NCI-H1930 (cell line): ENCODE measurements at regions not wholly inside any gene's neighbourhood (a gene's known extent, or its start where the extent isn't known, plus 50 kb on each side); places are given as distances from the start of the nearest gene placed in this dataset.

Experiments
- DNase-seq, 2 experiments: peaks; one replicate each; lab custom pipeline; 2025; lab: John Stamatoyannopoulos, UW

DNA sequence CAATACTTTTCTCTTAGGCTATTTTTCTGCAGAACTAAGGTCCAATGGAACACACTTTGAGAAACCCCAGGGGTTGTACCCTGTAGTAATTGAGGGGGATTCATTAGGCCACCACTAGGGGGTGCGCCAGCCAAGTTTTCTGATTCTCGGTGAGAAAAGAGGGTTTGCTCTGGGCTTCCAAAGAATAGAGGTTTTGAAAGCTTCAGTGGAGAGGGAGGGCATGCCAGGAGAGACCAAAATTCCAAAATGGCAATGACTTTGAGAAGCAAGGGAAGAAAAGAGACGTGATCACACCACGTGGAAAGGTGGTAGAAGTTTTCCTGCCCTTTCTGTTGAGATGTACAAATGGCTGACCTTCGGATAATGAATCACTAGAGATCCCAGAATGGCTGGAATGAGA lies 323.3 kb downstream of the RPS6KC1 start:
- DNase-seq, result peak; percentile 23 to 48

DNA sequence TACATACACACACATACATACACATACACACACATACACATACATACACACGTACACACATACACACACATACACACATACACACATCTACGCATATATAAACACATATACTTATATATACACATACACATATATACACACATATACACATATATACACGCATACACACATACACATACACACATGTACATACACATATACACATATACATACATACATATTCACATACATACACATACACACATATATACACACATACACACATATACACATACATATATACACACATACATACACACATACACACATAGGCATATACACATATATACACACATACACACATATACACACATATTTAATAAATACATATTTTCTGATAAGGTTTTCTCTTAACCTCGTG lies 324.0 kb downstream of the RPS6KC1 start:
- DNase-seq, result no peak

DNA sequence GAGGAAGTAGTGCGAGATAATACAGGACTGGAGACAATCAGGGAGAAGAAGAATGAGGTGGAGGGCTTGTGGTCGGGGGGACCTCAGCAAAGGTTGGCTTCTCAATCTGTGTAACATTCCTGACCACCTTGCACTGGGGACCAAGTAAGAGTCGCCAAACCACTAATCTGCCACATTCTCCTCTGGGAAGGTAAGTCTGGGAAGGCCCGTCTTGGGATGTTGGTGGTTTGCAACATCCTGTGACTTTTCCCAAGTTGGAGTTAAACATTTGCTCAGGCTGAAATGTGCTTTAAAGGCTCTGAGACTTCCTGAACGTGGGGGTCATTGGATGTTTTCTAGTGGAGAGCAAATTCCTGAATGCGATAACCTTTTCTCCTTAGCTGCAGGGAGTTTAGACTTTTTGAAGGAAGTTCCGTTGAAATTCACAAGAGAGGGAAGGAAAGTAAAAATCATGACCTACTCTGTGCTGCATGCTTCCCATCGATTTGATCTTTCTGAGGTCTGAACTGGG lies 325.9 kb downstream of the RPS6KC1 start:
- DNase-seq, result no peak

DNA sequence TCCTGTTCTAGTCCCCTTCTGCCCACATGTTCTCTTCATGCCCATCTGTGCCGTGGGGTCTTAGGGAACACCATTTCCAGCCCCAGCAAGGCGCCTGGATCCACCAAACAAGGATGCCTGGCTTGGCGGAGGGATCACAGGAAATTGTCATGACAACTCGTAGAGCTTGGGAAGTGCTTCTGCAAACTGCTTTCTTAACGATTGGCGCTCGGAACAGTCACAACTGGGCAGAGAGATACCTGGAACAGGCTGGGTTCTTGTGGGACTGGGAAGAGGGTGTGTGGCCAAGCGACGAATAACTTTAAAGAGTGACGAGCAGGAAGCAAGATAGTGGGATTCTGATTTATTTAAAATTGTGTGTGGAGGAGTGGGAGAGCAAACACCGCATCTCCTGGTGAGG lies 329.8 kb downstream of the RPS6KC1 start:
- no peak for DNase-seq

GRCh38 chr1:213381572-213382084 lies 330.6 kb downstream of the RPS6KC1 start:
- no peak for DNase-seq

DNA sequence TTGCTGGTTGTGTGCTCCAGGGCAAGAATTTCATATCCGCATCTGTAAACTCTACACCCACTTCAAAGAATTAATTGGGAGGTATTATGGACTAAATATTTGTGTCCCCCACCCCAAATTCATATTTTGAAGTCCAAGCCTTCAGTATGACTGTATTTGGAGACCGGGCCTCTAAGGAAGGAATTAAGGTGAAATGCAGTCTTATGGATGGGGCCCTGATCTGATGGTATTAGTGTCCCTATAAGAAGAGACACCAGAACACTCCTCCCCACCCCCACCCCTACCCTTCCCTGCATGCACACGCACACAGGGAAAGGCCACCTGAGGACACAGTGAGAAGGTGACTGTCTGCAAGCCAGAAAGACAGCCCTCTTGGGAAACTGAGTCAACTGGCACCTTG lies 332.4 kb downstream of the RPS6KC1 start:
- DNase-seq, result no peak

- DNase-seq, result no peak
Observed at GRCh38 chr1:213385201-213385600, 334.2 kb downstream of the RPS6KC1 start.

DNA sequence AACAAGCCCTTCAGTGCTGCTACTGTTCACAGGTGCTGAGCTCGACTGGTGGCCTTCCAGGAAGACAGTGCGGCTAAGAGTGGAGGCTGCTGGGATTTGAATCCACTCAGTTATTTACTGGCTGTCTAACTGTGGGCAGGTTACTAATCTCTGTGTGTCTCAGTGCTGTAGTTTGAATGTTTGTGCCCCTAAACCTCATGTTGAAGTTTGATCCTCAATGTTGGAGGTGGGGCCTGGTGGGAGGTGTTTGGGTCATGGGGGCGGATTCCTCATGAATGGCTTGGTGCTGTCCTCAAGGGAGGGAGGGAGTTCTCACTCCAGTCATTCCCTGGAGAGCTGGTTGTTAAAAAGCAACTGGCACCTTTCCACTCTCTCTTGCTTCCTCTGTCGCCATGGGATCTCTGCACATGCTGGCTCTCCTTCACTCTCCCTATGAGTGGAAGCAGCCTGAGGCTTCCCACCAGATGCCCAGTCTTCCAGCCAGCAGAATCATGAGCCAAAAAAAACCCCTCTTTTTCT lies 334.8 kb downstream of the RPS6KC1 start:
- DNase-seq, result no peak

DNA sequence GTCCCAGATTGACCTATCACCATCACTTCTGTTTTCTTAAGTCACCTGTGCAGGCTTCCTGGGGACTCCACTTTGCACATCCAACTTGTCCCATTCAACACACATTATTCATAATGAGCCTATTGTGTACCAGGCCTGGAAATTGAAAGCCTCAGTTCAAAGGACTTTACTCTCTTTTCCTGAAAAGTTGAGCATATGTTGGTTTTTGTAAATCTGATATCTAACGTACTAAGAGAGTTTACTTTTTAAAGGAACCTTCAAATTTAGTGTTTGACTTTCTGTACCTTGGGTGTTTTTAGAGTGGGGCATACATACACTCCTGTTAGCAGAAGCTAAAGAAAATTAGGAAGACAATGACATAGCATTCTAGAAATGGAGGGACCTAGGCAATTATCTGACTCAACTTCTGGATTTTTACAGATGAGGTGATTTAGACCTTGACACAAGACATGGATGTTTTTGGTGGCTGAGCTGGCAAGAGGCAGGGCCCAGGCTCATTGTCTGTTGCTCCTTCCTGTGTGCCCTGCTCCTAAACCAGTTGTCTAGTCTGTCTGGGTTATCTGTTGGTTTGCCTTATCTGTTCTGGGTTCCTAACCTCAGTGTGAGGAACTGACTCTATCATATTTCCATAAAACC lies 336.5 kb downstream of the RPS6KC1 start:
- DNase-seq, result no peak

- no peak for DNase-seq
Observed at GRCh38 chr1:213388199-213388598, 337.2 kb downstream of the RPS6KC1 start.

DNA sequence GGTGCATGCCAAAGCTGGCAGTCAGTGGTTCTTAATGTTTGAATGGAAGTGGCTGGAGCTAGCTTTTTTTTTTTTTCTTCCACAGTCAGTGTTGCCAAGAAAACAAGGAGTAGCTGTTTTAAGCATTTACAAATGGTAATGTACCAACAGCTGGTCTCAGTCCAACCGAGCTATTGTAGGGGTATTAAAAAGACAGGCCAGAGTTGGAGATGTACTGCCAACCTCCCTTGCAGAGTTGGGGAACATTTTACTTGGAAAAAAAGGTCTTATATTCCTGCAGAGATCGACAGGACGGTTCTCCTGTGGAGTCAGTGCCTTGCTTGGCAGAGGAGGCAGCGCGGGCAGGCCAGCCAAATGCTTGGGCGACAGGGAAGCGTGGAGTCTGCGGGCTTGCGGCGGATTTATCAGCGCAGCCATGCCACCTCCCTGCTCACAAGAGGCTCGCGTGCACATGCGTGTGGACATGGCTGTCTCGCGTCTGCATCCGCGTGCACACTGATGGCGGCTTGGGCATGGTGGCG lies 338.1 kb downstream of the RPS6KC1 start:
- no peak for DNase-seq

DNA sequence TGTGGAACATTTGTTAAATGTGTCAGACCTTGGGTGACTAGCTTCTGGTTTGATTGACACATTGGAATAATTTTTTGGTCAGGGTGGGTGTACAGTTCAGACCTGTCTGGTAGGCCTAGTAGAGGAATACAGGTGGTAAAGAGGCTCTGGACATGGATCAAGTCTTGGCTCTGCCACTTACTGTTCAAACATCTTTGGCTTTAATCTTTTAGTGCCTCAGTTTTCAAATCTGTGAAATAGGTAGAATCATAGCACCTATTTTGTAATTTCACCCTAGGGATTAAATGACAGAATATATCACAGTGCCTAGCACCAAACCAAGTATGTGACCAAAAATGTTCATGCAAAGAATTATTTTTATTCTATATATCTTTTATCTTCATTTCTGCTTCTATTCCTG lies 340.4 kb downstream of the RPS6KC1 start:
- DNase-seq, result no peak

DNA sequence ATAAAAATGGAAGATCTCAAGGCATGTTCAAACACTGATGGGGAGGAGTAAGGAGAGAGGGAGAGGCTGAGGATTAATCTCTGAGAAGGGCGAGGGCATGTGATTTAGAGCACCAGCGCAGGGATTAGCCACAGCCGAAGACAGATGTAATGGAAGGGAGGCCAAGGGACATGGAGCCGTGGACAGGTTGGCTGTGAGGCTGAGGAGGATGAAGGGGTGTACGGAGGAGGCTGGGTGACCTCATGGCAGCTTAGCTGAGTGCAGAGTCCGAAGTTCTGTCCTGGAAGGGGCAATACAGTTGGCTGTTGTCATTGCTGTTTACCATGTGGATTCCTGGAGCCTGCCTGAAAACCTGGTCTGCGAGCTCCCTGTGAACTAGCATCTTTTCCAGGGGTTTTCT lies 342.8 kb downstream of the RPS6KC1 start:
- no peak for DNase-seq

DNA sequence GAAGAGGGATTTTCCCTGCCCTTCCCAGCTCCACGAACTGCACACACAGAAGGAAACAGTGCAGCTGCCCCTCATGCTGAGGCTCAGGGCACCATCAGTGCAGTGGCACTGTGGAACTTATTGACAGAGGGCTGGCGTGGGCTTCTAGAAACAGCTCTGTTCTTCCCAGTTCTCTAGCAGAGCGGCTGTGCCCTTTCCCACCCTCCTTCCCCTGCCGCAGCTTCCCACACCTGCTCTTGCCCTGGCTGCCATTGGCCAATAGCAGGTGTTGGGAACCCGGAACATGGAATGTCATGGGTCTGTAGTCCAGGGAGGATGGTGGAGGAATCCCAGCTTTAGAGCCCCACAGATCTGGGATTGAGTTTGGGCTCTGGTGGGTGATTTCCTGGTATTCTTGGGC lies 343.8 kb downstream of the RPS6KC1 start:
- DNase-seq, result no peak

DNA sequence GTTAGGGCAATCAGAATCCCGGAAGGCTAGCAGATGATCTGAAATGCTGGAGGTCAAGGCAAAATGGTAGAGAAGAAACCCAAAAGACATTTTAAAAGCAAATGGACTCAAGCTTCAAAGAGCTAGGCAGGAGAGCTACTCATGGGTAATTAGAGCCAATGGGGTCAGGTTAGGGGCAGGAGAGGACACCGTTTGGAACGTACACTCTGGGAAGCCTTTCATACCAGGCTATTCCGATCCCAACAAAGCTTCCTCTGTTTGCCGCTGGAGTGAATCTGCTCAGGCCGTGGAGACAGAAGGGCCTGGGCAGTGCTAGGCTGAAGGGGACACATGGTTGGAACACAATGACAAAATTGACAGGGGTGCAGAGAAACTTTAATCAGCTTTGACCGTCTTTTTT lies 346.6 kb downstream of the RPS6KC1 start:
- DNase-seq, result no peak

- no peak for DNase-seq
Observed at GRCh38 chr1:213399695-213400094, 348.7 kb downstream of the RPS6KC1 start.

DNA sequence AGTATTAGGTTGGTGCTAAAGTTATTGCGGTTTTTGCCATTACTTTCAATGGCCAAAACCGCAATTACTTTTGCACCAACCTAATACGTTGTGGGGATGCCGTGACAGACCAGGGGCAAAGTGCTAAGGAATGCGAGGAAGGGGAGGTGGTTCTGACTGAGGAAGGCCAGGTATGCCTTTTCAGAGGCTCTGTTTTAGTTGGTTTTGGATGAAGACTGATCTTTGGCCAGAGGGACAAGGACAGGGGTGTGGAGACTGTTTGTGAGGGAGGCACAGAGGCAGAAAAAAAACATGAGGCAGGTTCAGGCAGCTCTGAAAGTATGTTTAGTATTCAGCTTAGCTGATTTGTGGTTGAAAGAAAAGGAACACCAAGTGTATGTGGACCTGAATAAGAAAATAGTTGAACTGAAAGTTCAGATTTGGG lies 358.2 kb downstream of the RPS6KC1 start:
- no peak for DNase-seq

DNA sequence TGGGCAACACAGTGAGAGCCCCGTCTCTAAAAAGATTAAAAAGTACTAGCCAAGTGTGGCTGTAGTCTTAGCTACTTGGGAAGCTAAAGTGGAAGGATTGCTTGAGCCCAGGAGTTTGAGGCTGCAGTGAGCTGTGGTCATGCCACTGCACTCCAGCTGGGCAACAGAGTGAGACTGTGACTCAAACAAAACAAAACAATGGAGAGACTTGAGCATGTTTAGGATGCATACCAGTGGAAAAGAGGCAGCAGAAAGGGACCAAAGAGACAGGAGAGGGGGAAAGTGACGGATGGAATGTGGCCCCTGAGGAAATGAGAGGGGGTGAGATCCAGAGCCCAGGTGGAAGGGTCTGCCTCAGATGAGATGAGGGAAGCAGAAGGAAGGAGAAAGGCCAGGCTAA lies 358.9 kb downstream of the RPS6KC1 start:
- no peak for DNase-seq

DNA sequence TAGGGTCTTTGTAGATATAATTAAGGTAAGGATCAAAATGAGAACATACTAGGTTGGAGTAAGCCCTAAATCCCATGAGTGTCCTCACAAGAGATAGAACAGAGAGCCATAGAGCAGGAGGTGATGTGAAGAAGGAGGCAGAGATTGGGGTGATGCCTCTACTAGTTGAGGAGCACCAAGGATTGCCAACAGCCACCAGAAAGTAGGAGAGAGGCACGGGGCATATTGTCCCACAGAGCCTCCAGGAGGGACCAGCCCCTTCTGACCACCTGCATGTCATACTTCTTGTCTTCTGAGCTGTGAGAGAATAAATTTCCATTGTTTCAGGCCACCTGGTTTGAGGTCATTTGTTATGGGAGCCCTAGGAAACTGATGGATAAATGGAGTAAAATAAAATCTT lies 363.3 kb downstream of the RPS6KC1 start:
- DNase-seq, result no peak

DNA sequence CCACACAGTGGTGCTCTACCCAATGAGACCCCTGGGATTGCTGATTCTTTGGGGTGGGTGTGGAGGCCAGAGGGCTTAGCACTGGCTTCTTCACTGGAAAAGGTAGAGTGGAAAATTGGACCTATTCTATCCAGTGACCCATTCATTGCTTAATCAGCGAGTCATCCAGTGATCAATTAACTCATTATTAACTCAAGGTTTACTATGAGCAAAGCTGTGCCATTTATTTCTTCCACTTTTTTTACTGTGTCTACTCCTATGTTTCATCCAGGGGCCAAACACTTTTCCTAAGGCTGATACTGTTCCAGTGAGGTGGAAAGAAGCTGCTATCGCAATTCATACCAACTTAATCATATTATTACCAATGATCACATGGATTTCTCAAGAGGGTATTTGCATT lies 363.9 kb downstream of the RPS6KC1 start:
- no peak for DNase-seq

GRCh38 chr1:213415691-213416380 lies 364.8 kb downstream of the RPS6KC1 start:
- no peak for DNase-seq

- no peak for DNase-seq
Observed at GRCh38 chr1:213416461-213417224, 365.6 kb downstream of the RPS6KC1 start.
